Activated naive CD8-positive, alpha-beta T cell treated with anti-CD3 and anti-CD28 coated beads for 36 hours (primary cell): ENCODE measurements at regions not wholly inside any gene's neighbourhood (a gene's known extent, or its start where the extent isn't known, plus 50 kb on each side); places are given as distances from the start of the nearest gene placed in this dataset.
"Not testable (repeated sequence)": the region's sequence is repeated elsewhere in the genome, so short reads cannot be mapped to it uniquely, and the experiment has no call there.

Experiments used
- DNase-seq: peaks from one replicate; pipeline ENCODE4 v3.0.0; 2021
- H3K27ac Mint-ChIP-seq: one replicate; pipeline ENCODE4 v1.8.0; 2022; ENCODE audit warnings: mild to moderate bottlenecking, moderate library complexity, mixed read lengths
- H3K27me3 Mint-ChIP-seq: one replicate; pipeline ENCODE4 v1.8.0; 2022; ENCODE audit warnings: mild to moderate bottlenecking, mixed read lengths
- H3K36me3 Mint-ChIP-seq: one replicate; pipeline ENCODE4 v1.8.0; 2021; ENCODE audit warnings: mild to moderate bottlenecking, mixed read lengths
- H3K4me1 Mint-ChIP-seq: one replicate; pipeline ENCODE4 v1.8.0; 2021; ENCODE audit warnings: mixed read lengths
- H3K4me3 Mint-ChIP-seq: one replicate; pipeline ENCODE4 v1.8.0; 2022; ENCODE audit warnings: mild to moderate bottlenecking, moderate library complexity, mixed read lengths
- H3K9me3 Mint-ChIP-seq: one replicate; pipeline ENCODE4 v1.8.0; 2022; ENCODE audit warnings: mixed read lengths

DNA sequence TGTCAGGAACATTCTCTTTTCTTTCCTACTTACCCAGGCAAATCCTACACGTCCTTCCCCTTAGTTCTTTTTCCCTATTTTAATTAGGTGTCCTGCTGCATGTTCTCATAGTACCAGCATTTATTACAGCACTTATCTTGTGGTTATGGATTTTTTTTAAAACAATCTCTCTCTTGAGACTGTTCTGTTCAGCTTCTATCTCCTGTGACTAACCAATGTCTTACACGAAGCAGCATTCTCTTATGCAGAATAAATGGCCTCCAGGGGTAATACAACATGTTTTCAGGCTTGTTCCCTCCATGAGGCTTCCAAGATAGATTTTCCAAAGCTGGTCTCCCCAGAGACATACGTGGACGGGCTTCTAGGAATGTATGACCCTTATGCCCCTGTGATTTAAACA is 1096.1 kb upstream of the CELF2 start:
- Mint-ChIP-seq H3K27me3 (no peaks in the 10 kb centered on the region), H3K9me3 (no peaks in the 10 kb centered on the region), H3K27ac (no peak overlapping the region), H3K4me3 (no peak overlapping the region), H3K4me1 (no peaks in the 10 kb centered on the region), H3K36me3 (no peaks in the 10 kb centered on the region)
- no peak for DNase-seq

DNA sequence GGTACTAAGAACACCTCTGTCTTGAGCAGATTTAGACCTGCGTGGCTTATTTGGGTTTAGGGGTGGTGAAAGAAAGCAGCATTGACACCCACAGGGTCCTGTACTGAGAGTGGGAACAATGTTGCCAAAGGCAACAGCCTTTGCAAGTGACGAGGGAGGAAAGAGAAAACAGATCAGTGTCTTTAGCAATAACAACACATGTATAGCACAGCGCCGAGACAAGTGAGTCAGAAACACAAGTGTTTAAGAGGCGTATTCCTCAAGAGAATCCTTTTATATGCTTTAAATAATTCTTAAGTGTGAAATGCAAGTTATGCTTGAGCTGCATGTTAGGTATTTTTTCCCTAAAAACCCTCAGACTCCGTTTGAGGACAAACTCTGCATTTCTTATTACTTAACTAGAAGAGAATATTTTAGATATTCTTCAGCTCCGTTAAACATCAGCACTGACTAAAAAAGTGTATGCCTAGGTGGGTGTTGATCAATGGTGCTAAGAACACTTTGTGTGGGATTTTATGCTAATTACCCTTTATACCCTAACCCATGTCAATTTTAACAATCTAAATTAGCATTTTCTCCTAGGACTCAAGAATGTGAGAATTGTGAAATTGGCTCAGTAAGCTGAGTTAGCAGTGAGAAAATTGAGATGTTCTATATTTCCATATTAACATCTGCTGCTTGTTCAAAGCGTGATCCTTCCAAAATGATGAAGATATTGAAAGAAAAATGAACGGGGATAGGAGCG is 1095.4 kb upstream of the CELF2 start:
- Mint-ChIP-seq H3K36me3 (no peaks in the 10 kb centered on the region), H3K27me3 (no peaks in the 10 kb centered on the region), H3K4me1 (no peaks in the 10 kb centered on the region), H3K4me3 (no peak overlapping the region), H3K9me3 (no peaks in the 10 kb centered on the region), H3K27ac (no peak overlapping the region)
- no peak for DNase-seq

DNA sequence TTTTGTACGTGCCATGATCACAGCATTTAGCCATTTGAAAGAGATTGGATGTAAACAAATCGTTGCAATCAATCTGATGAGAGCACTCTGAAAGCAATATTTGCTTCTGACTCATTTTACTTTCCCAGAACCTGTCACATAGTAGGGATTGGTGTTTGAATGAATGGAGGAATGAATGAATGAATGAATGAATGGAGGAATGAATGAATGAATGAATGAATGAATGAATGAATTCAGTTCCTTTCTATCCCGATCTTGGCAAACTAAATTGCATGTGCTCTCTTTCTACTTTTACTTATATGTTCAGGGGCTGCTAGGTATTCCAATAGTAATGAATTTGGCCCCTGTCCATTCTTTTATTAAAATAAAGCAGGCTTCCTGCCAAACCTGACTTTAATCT is 1091.7 kb upstream of the CELF2 start:
- Mint-ChIP-seq H3K27me3 (no peaks in the 10 kb centered on the region), H3K36me3 (no peaks in the 10 kb centered on the region), H3K9me3 (no peaks in the 10 kb centered on the region), H3K27ac (no peak overlapping the region), H3K4me1 (no peaks in the 10 kb centered on the region), H3K4me3 (no peak overlapping the region)
- no peak for DNase-seq

DNA sequence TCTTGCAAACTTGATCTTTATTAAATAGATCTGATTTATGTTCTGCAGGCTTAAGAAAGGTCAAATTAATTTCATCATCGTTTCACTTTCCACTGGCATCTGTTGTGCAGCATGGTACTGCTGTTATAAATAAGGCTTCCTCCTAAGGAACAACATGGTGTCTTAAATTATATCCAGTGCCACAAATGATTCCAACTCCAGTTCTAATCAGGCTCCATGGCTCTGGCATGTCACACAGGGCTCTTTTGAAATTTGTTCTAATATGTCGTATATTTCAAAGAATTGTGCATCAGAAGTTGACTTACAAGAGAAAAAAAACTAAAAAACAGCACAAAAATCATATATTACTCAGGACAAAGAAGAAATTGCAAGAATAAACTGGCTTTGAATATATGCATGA is 1090.8 kb upstream of the CELF2 start:
- no peak for DNase-seq
- Mint-ChIP-seq H3K4me3 (no peak overlapping the region), H3K4me1 (no peaks in the 10 kb centered on the region), H3K36me3 (no peaks in the 10 kb centered on the region), H3K27me3 (no peaks in the 10 kb centered on the region), H3K9me3 (peaks cover 1% of the 10 kb centered on the region), H3K27ac (no peak overlapping the region)

DNA sequence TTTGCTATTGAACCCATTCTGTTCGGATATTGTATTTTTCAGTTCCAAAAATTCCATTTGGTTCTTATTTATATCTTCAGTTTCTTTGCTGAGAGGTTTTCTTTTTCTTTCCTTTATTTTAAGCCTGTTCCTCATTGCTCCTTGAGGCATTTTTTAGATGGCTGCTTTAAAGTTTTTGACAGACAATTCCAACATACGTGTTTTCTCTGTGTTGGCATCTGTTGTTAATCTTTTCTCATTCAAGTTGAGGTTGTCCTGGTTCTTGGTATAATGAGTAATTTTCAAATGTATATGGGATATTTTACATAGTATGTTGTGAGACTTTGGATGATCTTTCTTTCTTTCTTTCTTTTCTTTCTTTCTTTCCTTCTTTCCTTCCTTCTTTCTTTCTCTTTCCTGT is 1078.0 kb upstream of the CELF2 start:
- Mint-ChIP-seq H3K4me3 (no peak overlapping the region), H3K9me3 (no peaks in the 10 kb centered on the region), H3K27ac (no peak overlapping the region), H3K27me3 (no peaks in the 10 kb centered on the region), H3K36me3 (no peaks in the 10 kb centered on the region), H3K4me1 (no peaks in the 10 kb centered on the region)
- no peak for DNase-seq

DNA sequence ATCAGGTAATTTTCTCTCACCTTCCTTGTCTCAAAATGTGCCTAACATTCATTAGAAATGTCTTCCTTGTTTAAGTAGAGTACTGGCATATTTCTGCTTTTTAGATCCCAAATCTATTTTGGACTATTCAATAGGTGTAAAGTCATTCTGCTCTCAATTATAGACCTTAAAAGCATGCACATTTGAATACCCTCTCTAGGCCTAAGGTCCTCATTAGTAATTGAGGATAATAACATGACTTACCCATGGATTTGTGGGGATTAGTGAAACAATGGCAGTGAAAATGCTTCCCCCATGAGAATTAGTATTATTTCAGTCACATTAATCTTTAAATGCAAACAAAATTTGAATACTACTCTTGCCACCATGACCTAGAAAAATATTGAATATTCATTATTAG is 1073.0 kb upstream of the CELF2 start:
- no peak for DNase-seq
- Mint-ChIP-seq H3K4me3 (no peak overlapping the region), H3K36me3 (no peaks in the 10 kb centered on the region), H3K9me3 (peaks cover 3% of the 10 kb centered on the region), H3K4me1 (no peaks in the 10 kb centered on the region), H3K27me3 (peaks cover 5% of the 10 kb centered on the region), H3K27ac (no peak overlapping the region)

DNA sequence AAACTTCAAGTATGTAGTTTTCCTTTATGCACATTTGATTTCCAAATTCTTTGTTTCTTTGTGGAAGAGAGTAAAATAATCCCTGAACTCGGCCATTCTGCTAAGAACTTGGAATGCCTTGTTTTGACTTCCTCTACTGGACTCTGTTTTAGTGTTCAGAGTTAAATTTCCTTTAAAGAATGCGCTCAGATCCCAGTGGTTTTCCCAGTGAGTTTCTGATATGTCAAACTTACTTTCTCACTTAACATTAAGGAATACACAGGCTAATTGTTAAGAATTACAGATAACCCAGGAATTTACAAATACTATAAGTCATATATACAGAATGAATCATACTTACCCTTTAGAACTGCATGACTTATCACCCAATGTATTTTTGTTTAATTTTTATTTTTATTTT is 1067.6 kb upstream of the CELF2 start:
- H3K27me3 Mint-ChIP-seq = peaks cover 5% of the 10 kb centered on the region
- no peak overlapping the region for H3K27ac Mint-ChIP-seq
- no peak overlapping the region for H3K4me3 Mint-ChIP-seq
- no peaks in the 10 kb centered on the region for H3K4me1 Mint-ChIP-seq
- peaks cover 3% of the 10 kb centered on the region for H3K9me3 Mint-ChIP-seq
- no peaks in the 10 kb centered on the region for H3K36me3 Mint-ChIP-seq
- no peak for DNase-seq

DNA sequence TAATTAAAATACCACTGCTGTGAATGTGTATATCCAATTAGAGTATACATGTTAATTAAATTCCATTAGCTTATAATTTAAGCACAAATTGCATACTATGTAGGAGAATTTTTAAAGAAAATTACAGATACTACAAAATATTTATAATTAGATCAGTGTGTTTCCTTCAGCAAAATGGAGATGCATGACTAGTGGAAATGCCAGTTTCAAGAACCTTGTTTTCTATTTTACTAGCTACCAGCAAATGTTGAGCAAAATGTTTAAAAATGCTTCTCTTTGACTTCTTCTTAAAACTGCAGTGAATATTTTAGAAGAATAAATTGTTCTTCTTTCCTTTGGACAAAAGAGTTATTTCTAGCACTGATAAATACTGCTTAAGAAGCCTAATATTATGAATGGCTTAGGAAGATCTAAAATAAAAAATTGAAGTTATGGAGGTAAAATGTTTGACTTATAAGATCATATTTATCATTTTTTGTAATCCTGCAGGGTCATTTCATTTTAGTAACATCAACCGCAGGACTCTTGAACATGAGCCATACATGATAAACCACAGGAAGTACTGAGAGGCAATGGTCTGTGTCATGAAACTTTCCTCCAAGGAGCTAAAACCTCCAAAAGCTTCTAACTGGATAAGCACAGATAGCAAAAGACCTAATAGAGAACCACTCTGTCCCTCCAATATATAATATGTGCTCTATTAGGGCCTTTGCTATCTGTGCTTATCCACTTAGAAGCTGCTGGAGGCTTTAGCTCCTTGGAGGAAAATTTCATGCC is 1066.0 kb upstream of the CELF2 start:
- Mint-ChIP-seq H3K9me3 (peaks cover 2% of the 10 kb centered on the region), H3K27me3 (peaks cover 2% of the 10 kb centered on the region), H3K4me1 (no peaks in the 10 kb centered on the region), H3K36me3 (no peaks in the 10 kb centered on the region), H3K4me3 (no peak overlapping the region), H3K27ac (no peak overlapping the region)
- no peak for DNase-seq

DNA sequence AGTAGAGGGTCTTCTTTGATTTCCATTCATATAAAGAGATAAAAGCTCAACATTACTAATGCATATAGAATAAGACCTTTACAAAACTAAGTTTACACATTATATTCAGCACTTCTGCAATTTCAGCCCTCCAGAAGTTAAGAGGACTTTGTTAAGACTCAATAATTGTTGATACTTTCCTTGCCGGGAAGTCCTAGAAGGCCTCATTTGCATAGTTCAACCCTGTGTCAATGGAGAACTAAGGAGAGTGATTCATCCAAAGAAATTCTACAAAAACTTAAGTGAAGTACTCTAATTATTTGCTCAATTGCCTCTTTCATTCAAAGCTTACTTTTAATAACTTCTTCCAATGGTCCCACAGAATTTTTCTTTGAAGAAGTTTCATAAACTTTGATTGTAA is 1060.3 kb upstream of the CELF2 start:
- DNase-seq = no peak
- Mint-ChIP-seq H3K27me3 (no peaks in the 10 kb centered on the region), H3K9me3 (peaks cover 3% of the 10 kb centered on the region), H3K27ac (no peak overlapping the region), H3K4me3 (no peak overlapping the region), H3K36me3 (no peaks in the 10 kb centered on the region), H3K4me1 (no peaks in the 10 kb centered on the region)

DNA sequence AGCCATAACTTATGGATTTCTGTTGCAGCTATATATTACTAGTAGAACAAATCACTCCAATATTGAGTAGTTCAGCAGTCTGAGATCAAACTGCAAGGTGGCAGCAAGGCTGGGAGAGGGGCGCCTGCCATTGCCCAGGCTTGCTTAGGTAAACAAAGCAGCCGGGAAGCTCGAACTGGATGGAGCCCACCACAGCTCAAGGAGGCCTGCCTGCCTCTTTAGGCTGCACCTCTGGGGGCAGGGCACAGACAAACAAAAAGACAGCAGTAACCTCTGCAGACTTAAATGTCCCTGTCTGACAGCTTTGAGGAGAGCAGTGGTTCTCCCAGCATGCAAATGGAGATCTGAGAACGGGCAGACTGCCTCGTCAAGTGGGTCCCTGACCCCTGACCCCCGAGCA is 1059.8 kb upstream of the CELF2 start:
- H3K27ac Mint-ChIP-seq, H3K27me3 Mint-ChIP-seq, H3K9me3 Mint-ChIP-seq, H3K36me3 Mint-ChIP-seq, DNase-seq, H3K4me1 Mint-ChIP-seq, H3K4me3 Mint-ChIP-seq: not testable (repeated sequence)

DNA sequence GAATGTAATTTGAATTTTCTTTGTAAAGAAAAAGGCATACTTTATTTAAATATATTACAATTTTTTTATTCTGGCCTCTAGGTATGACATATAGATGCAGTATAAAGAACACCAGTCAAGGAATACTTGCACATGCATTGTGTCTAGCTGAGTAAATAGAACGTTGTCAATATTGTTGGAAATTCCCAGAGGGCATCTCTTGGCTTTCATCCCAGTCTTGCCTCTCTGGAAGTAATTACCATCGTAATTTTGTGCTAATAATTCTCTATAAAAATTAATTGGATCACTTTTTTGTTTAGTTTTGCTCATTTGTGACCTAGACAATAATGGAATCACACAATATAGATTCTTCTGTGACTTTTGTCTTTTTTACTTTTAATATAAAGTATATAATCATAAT is 1052.3 kb upstream of the CELF2 start:
- Mint-ChIP-seq H3K27ac (no peak overlapping the region), H3K9me3 (peaks cover 3% of the 10 kb centered on the region), H3K4me3 (no peak overlapping the region), H3K36me3 (no peaks in the 10 kb centered on the region), H3K27me3 (no peaks in the 10 kb centered on the region), H3K4me1 (no peaks in the 10 kb centered on the region)
- DNase-seq = no peak

DNA sequence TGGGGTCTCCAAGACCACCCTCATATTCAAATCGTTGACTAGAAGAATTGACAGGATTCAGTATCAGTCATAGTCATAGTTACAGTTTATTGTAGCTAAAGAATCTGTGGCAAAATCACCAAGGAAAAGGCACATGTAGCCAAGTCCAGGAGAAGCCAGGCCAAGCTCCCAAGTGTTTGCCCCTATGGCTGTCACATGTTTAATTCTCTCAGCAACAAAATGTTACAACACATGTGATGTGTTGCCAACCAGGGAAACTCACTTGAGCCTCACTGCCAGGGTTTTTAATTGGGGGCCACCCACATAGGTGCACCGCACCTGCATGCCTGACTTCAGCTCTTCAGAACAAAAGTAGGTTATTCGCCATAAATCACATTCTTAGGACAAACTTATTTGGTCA is 1030.9 kb upstream of the CELF2 start:
- no peaks in the 10 kb centered on the region for H3K4me1 Mint-ChIP-seq
- no peak overlapping the region for H3K27ac Mint-ChIP-seq
- no peaks in the 10 kb centered on the region for H3K27me3 Mint-ChIP-seq
- DNase-seq = no peak
- peaks cover 8% of the 10 kb centered on the region for H3K9me3 Mint-ChIP-seq
- H3K4me3 Mint-ChIP-seq = no peak overlapping the region
- H3K36me3 Mint-ChIP-seq = no peaks in the 10 kb centered on the region

DNA sequence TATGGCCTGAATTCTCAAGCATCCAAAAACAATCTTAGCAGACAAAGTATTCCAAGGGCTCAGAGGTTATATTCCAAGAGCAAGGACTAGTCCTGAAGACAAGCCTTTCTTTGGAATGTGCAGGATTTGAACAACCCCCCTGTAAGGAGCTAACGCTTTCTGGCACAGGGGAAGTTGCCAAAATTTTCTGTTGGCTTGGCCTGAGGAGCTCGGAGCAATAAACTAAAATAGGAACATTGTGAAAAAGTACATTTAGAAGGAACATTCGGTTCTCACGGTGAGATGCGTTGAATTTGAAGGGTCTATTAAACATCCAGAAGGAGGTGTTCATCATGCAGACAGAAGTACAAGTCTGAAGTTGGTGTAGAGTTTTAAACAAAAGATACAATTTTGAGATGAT is 1030.5 kb upstream of the CELF2 start:
- H3K4me1 Mint-ChIP-seq = no peaks in the 10 kb centered on the region

DNA sequence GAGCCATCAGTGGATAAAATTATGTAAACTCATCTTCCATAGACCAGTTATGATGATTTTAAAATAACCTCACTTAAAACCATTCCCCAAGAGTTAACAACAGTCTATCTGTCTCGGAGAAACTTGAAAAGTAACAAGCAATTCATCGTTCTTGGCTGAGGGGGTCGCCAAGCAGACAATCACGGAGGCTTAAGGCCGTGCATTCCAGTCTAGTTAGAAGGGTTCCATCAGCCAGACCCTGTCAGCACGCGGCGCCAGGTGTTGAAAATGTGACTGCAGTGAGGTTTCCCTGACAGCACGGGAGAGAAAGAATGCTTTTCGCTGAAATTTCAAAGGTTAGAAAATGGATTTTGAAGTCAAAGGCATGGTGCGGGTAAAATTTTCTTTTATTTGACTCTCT is 1025.0 kb upstream of the CELF2 start:
- no peak for DNase-seq
- Mint-ChIP-seq H3K27ac (no peak overlapping the region), H3K4me3 (no peak overlapping the region), H3K36me3 (no peaks in the 10 kb centered on the region), H3K4me1 (no peaks in the 10 kb centered on the region), H3K9me3 (no peaks in the 10 kb centered on the region), H3K27me3 (no peaks in the 10 kb centered on the region)

More for the DNA sequence above, 1030.5 kb upstream of the CELF2 start:
- H3K27ac Mint-ChIP-seq = no peak overlapping the region
- no peaks in the 10 kb centered on the region for H3K36me3 Mint-ChIP-seq
- H3K27me3 Mint-ChIP-seq = no peaks in the 10 kb centered on the region
- peaks cover 8% of the 10 kb centered on the region for H3K9me3 Mint-ChIP-seq
- no peak for DNase-seq
- no peak overlapping the region for H3K4me3 Mint-ChIP-seq

DNA sequence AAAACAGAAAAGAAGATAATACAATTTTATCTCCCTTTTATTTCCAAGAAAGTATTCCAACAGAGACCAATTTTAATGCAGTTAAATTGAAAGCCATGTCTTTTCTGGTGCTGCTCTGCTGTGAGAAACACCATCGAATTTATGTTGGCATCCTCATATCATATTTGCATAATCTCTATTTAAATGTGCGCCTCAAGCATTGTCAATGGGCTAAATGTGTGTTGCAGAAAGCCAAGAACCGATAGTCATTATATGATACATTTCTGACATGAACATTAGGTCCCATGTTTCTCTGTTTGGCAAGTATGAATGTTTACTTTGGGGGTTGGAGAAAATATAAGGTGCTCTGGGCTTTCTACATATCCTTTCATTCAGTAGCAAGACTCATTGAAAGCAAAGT is 1023.5 kb upstream of the CELF2 start:
- no peaks in the 10 kb centered on the region for H3K9me3 Mint-ChIP-seq

DNA sequence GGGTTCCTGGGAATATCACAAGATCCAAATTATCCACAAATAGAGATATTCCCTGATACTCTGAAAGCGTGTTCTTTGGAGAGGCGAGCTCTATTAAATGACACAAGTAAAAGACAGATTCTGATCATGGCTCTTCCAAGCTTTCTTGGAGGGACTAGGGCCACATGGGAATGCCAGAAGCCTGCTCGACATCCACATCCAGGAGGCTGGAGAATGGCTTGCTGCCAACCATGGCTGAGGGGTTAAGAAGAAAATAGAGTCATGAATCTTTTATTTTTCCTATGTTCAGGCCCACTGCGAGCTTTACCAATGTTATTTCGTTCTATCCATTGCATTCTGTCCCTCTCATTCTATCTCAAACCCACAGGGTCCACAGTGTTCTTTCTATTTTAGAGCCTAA is 1018.0 kb upstream of the CELF2 start:
- Mint-ChIP-seq H3K9me3 (no peaks in the 10 kb centered on the region), H3K4me3 (no peak overlapping the region), H3K4me1 (no peaks in the 10 kb centered on the region), H3K27ac (no peak overlapping the region), H3K36me3 (no peaks in the 10 kb centered on the region), H3K27me3 (no peaks in the 10 kb centered on the region)
- DNase-seq = no peak

More for the DNA sequence above, 1023.5 kb upstream of the CELF2 start:
- H3K27ac Mint-ChIP-seq = no peak overlapping the region
- H3K27me3 Mint-ChIP-seq = no peaks in the 10 kb centered on the region
- no peaks in the 10 kb centered on the region for H3K36me3 Mint-ChIP-seq
- no peak for DNase-seq
- H3K4me1 Mint-ChIP-seq = no peaks in the 10 kb centered on the region
- no peak overlapping the region for H3K4me3 Mint-ChIP-seq
